ENCODE measurements at regions not wholly inside any gene's neighbourhood (a gene's known extent, or its start where the extent isn't known, plus 50 kb on each side); places are given as distances from the start of the nearest gene placed in this dataset.

DNA sequence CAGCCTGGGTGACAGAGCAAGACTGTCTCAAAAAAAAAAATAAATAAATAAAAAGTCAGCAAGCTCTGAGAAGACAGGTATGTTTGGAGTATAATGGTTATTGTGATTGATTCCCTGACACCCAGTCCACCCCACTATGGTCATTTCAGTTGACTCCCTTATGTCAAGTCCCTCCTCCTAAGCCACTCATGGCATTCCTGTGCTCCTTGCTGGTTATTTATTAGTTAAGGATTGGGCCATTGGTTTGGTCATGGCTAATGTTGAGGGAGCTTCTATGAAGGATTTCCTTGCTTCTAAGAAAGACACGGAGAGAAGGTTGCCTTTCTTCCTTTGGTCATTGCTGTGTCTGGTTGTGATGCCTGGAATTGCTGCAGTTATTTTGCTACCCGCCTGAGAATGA lies 140.1 kb downstream of the UCHL1 start:
- TF ChIP-seq EGR1 (IDR thresholded peaks at IDR 0.05; ENCODE audit: low read depth in 2 of 2) = no peak
- TF ChIP-seq, protein P1, sequence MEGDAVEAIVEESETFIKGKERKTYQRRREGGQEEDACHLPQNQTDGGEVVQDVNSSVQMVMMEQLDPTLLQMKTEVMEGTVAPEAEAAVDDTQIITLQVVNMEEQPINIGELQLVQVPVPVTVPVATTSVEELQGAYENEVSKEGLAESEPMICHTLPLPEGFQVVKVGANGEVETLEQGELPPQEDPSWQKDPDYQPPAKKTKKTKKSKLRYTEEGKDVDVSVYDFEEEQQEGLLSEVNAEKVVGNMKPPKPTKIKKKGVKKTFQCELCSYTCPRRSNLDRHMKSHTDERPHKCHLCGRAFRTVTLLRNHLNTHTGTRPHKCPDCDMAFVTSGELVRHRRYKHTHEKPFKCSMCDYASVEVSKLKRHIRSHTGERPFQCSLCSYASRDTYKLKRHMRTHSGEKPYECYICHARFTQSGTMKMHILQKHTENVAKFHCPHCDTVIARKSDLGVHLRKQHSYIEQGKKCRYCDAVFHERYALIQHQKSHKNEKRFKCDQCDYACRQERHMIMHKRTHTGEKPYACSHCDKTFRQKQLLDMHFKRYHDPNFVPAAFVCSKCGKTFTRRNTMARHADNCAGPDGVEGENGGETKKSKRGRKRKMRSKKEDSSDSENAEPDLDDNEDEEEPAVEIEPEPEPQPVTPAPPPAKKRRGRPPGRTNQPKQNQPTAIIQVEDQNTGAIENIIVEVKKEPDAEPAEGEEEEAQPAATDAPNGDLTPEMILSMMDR (IDR thresholded peaks at IDR 0.05; ENCODE audit: low read depth, low read length, missing input control) = no peak
- TF ChIP-seq TAF1 (conservative IDR thresholded peaks at IDR 0.05) = no peak
- TF ChIP-seq SP1 (IDR thresholded peaks at IDR 0.05) = no peak
- TF ChIP-seq, protein P2, sequence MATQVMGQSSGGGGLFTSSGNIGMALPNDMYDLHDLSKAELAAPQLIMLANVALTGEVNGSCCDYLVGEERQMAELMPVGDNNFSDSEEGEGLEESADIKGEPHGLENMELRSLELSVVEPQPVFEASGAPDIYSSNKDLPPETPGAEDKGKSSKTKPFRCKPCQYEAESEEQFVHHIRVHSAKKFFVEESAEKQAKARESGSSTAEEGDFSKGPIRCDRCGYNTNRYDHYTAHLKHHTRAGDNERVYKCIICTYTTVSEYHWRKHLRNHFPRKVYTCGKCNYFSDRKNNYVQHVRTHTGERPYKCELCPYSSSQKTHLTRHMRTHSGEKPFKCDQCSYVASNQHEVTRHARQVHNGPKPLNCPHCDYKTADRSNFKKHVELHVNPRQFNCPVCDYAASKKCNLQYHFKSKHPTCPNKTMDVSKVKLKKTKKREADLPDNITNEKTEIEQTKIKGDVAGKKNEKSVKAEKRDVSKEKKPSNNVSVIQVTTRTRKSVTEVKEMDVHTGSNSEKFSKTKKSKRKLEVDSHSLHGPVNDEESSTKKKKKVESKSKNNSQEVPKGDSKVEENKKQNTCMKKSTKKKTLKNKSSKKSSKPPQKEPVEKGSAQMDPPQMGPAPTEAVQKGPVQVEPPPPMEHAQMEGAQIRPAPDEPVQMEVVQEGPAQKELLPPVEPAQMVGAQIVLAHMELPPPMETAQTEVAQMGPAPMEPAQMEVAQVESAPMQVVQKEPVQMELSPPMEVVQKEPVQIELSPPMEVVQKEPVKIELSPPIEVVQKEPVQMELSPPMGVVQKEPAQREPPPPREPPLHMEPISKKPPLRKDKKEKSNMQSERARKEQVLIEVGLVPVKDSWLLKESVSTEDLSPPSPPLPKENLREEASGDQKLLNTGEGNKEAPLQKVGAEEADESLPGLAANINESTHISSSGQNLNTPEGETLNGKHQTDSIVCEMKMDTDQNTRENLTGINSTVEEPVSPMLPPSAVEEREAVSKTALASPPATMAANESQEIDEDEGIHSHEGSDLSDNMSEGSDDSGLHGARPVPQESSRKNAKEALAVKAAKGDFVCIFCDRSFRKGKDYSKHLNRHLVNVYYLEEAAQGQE (IDR thresholded peaks at IDR 0.05) = no peak
- TF ChIP-seq YY1 (IDR thresholded peaks at IDR 0.05) = no peak
- no peak for TF ChIP-seq JUND (IDR thresholded peaks at IDR 0.05)
- no peak for TF ChIP-seq RAD21 (IDR thresholded peaks at IDR 0.05)
- no peak for TF ChIP-seq GABPA (IDR thresholded peaks at IDR 0.05 in 1 of 2, conservative IDR thresholded peaks at IDR 0.05 in 1 of 2)
- no peak for TF ChIP-seq FOXA1 (IDR thresholded peaks at IDR 0.05)
